HG02571 (cell line): ENCODE measurements at regions not wholly inside any gene's neighbourhood (a gene's known extent, or its start where the extent isn't known, plus 50 kb on each side); places are given as distances from the start of the nearest gene placed in this dataset.
"Not testable (repeated sequence)": the region's sequence is repeated elsewhere in the genome, so short reads cannot be mapped to it uniquely, and the experiment has no call there.

Experiments used
- ATAC-seq: cut with Tn5 transposase; IDR thresholded peaks from one replicate; pipeline ENCODE4 v1.9.1; 2021; ENCODE audit warnings: mild to moderate bottlenecking, moderate library complexity; ENCODE audit not compliant: unreplicated experiment

DNA sequence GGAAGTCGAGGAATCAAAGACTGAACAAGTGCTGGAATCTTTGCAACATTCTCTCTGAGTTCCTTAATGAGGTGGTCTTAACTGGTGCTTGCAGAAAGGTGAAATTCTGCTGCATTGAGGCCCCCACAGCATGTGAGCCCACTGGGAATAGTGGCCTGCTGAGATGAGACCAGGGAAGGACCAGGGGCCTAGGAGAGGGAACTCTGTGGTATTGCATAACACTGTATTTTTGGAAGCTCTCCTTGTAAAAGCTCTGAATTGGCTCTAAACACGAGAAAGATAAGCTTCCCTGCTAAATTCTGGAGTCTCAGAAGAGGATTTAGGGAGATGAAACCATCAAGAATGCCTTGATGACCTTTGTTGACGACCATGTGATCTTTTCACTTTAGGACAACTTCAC, 100.4 kb upstream of the TSC22D1 start:
- ATAC-seq = no peak

DNA sequence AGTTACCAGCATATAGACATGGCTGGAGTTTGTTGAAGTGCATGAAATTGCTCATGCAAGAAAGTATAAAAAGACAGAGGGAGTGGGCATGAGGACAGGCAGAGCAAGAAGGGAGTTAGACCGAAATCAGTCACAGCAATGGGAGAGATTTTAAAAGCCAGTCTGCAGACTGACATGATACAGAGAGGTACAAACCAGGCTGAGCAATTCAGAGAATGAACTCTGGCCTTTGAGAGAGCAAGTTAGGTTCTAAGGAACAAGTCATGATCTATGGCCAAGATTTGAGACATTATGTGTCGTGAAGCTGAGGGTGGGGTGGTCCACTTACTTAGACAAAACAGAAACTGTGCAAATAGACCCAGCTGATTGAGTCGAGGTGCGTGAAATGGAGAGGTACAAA, 93.4 kb upstream of the TSC22D1 start:
- no peak for ATAC-seq

DNA sequence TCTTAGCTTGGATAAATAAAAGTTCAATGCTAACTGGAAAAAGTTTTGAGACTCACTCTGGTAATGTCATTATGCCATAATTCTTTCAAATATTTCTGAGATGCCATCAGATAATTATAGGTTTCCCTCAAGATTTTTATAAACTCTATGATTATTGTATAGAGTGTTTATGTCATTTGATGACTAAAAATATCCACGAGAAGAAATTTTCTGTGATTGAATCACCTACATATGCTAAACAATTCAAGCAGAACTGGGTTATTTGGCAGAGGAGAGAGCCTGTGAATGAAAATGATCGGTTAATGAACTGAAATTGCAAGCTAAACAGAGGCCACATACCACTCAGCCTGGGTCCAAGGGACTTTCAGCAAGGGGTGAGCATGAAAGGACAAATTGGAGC, 92.6 kb upstream of the TSC22D1 start:
- ATAC-seq = no peak

DNA sequence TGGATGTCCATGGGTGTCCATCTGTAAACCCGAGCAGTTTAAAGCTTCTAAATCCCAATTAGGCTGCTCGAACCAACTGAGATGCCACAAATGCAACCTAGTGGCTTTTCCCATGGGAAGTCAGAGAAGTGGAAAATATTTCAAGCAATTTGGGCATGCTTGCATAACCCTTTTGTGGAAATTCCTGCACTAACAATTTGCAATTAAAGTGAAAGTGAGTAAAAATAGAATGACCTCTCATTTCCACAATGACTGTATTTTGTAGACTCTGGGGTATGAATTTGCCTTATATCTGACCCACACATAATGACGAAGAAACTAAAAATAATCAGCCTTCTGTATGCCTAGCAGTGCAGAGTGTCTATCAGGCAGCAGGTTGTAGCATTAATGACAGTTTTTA, 91.8 kb upstream of the TSC22D1 start:
- no peak for ATAC-seq

DNA sequence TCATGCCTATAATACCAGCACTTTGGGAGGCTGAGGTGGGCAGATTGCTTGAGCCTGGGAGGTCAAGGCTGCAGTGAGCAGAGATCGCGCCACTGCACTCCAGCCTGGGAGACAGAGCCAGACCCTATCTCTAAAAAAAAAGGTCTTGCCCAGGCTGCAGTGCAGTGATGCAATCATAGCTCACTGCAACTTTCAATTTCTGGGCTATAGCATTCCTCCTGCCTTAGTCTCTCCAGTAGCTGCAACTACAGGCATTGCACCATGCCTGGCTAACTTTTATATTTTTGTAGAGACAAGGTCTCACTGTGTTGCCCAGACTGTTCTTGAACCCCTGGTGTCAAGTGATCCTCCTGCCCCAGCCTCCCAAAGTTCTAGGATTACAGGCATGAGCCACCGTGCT, 90.4 kb upstream of the TSC22D1 start:
- not testable (repeated sequence) for ATAC-seq

DNA sequence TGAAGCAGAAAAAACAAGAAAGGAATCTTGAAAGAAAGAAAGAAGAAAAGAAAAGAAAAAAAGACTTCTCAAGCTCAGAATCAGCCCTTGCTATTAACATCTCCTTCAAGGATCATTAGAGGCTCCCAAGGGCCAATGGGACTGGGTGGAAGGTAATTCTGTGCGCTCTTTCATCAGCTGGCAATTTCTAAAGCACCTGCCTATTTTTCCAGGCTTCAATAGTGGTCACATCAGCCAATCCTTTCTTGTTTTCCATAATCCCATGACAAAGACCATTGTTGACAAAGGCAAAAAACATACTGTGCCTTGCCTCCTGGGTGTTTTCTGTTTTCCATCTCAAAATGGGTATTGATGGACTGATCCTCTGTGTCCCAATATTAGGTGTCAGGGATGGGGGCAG, 88.2 kb upstream of the TSC22D1 start:
- ATAC-seq = no peak

DNA sequence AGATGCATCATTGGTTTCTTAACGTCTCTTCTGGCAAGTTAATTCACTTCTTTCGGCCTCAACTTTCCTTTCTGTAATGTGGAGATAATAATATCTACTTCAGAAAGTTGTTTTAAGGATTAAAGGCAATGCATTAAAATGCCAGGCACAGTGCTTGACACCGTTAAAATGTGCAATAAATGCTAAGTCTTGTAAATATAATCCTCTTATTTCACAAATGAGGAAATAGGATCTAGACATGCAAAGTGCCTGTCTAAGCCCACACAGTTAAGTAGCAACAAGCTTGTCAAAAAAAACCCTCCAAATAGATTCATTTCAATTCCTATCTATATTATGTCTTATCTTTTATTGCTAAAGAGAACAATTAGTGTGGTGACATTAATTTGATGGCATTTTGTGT, 86.4 kb upstream of the TSC22D1 start:
- ATAC-seq = no peak

DNA sequence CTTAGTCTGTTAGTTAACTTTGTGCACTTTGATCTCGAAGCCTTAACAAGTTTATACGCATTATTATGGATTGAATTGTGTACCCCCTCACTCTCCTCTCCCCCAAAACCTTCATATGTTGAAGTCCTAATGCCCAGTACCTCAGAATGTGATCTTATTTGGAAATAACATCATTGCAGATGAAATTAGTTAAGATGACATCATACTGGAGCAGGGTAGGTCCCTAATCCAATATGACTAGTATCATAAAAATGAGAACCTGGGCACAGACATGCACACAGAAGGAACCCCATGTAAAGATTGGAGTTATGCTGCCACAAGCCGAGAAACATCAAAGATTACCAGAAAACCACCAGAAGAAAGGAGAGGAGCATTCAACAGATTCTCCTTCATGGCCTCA, 85.8 kb upstream of the TSC22D1 start:
- ATAC-seq = no peak

DNA sequence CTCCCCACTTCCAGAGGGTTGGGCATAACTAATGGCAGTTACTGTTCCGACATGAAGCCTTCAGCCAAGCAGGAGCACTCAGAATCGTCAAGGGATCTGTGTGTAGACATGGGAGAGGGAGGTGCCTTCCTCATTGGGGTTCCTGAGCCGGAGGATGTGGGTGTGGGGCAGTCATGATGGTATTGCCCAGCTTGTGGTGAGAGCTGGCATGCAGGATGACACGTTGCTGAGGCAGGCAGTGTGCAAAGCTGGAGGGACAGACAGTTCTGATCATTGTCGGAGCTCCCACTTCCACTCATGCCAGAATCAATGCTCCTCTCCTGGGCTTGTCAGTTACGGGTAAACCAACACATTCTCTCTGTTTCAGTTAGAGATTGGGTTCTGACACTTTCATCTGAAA, 83.9 kb upstream of the TSC22D1 start:
- ATAC-seq = no peak

DNA sequence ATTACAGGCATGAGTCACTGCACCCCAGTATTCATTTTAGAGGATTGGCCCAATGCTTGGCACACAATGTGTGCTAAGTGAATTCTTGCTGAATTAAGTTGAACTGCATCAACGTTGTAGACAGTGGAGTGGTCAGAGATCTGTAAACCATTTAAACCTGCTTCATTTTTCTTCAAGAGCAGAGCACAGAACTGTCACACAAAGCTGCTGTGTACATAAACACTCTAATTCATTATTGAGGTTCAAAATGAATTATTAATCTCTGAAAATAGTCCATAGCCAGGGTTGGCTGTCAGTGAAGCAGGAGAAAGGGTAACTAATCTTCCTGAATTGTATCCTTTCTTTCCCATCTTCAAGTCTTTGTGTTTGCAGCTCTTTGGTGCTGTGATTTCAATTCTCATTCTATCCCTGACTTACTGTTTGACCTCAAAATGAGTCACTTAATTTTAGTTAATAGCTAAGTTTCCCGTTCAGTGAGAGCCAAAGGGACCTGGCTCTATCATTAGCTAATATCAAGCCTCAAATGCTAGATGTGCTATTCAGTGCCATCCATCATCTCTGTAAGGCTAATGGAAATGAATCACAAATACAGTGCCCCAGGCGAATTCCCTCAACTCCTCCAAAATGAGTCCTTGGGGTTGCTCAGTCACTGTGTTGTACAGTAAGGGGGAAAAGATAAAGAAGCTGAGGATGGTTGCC, 77.0 kb upstream of the TSC22D1 start:
- ATAC-seq = no peak

DNA sequence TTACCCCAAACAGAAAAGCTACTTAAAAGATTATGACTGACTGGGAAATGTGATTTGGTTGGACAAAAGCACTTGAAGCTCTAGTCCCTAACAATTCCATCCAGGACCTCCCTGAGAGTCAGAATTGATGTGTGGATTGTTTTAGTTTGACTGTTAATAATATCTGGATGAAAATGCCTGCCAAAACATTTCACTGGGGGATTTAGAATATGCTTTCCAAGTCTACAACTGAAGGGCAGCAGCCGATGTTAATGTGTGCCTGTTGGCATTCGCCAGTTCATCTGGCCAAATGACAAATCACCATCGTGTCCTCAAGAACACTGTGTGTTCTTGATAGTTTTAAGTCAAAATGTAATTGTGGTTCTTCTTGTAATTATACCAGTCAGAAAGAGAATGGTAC, 76.0 kb upstream of the TSC22D1 start:
- ATAC-seq = no peak

DNA sequence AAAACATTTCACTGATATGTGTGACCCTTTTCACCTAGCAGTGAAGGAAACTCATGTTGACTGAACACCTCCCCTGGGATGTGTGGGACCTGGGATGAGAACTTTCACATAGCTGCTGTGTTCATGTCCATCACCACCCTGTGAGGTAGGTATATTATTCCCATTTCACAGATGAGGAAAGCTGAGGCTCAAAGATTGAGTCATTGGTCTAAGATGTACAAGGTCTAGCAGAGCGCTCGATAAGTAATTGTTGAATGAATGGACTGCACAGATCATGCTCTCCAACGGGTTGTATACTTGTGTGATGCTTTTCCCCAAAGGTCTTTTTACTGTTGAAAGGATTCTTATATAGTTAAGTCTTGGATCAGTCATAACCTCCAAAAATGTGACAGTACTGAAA, 75.6 kb upstream of the TSC22D1 start:
- no peak for ATAC-seq

DNA sequence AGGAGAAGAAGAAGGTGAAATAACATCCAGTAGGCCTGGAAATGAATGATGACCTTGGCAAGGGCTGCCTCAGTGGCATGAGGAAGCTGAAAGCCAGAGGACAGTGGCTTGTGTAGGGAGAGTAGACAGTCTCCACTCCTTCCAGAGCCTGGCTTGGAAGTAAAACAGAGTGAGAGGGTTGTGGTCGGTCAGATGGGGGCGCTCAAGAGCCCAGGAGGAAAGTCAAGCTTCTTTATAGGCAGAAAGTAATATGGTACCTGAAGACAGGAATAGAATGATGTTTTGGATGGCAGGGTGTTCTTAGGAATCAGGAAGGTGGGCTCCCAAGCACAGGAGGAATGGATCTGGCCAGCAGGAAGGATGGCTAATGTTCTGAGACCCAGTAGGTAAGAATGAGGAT, 75.1 kb upstream of the TSC22D1 start:
- ATAC-seq = no peak

DNA sequence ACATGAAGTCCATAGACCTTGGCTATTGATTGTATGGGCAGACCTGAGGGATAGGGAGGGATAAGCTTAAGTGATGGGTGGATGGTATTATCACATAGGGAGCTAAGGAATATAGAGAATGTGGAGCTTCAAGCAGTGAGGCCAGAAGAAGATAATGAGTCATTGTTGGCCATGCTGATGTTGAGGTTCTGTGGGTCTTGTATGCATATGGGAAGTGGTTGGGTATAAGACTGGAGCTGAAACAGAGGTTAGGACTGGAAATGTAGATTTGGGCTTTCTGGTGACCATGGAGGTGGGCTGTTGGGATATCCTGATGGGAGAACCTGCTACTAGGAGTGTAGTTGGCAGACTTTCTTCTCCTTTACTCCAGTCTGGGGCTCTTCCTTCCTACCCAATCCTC, 73.7 kb upstream of the TSC22D1 start:
- ATAC-seq = no peak

DNA sequence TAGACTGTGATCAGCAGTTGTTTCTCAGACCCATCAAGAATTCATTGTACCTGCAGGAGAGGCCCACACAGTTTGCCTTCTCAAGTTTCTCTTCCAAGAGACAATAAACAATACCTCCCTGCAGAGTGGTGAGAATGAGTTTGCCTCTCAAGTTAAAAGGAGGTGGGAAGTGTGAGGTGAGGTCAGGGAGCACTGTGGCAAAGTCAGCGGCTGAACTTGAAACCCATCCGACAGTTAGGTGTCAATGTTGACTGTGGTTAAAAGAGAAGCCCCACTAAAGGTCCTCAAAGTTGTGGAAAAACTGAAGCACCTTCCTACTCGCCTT, 72.9 kb upstream of the TSC22D1 start:
- ATAC-seq = no peak

DNA sequence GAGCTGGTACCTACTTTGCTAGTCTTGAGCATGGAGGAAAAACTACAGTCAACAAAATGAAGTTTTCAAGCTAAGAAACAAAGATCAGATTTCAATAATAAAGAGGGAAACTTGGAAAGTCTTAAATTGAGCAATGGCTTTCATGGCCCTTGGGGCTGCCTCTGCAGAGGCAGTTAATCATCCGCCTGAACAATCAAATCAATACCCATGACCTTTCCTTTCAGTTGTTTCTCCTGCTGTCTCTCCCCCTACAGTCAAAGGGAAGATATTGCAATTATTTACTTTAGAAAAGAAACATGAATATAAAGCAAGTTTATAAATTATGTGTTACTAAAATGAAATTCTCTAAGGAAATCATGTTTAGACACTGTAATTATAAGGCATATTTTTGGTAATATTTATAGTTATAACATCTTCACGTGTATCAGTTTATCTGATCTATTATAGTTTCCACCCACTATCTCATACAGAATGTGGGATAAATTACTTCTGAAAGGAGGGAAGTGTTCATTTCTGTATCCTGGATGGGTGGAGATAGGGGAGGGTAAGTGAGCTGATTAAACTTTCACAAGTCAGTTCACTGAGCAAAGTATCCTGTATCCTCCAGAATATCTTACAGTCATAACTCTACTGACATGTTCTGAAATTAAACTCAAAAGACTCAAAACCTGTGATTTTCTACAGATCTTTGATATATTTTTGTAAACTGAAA, 72.4 kb upstream of the TSC22D1 start:
- no peak for ATAC-seq

DNA sequence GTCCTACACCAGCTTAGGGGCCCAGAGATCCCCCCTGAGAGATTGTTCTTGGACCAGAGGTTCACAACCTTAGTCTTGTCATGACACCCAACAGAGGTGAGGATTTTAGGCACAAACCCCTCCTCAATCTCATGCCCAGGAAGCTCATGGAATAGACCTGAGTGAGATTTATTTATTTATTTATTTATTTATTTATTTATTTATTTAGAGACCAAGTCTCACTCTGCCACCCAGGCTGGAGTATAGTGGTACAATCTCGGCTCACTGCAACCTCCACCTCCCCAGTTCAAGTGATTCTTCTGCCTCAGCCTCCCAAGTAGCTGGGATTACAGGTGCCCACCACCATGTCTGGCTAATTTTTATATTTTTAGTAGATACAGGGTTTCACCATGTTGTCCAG, 71.4 kb upstream of the TSC22D1 start:
- not testable (repeated sequence) for ATAC-seq

DNA sequence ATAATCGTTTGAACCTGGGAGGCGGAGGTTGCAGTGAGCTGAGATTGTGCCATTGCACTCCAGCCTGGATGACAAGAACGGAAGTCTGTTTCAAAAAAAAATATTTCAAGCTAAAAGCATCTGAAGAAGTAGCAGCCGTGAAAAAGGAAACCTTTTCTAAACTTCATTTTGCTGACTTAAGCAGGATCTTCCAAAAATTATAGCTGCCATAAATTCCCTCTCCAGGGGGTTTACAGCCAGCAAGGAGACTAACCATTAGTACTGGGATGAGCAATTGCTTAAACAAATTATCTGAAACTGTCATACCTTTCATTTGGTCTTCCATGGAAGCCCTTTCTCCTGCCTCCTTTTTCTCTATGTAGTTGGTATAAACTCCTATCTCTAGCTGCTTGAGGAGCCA, 69.9 kb upstream of the TSC22D1 start:
- no peak for ATAC-seq

DNA sequence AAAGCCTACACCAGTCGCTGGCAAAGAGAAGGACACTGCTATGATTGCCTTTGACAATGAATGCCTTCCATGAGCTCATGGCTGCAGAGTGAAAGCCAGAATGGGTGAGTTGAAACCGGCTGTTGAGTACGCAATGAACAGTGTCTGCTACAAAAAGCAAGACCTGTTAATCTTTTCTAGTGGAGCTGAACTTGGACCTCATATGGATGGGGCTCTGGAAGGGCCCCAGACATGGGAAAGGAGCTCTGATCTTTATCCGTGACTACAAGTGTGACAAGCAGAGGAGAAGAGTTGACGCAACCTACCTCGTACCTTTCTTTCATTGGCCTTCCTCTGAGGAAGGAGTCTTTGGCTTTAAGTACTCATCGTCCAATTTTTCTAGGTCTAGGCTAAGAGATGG, 67.1 kb upstream of the TSC22D1 start:
- ATAC-seq = no peak

DNA sequence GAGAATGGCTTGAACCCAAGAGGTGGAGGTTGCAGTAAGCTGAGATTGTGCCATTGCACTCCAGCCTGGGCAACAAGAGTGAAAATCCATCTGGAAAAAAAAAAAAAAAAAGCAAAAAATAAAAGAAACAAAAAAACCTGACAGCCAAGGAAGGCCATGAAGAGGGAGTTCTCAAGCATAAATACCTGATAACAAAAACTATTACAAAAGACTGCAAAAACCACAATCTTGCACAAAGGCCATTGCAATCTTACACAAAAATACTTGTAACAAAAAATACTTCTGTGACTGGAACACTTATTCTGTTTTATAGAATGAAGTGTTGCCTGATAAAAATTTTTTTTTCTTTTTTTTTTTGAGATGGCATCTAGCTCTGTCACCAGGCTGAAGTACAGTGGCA, 61.5 kb upstream of the TSC22D1 start:
- ATAC-seq = no peak

DNA sequence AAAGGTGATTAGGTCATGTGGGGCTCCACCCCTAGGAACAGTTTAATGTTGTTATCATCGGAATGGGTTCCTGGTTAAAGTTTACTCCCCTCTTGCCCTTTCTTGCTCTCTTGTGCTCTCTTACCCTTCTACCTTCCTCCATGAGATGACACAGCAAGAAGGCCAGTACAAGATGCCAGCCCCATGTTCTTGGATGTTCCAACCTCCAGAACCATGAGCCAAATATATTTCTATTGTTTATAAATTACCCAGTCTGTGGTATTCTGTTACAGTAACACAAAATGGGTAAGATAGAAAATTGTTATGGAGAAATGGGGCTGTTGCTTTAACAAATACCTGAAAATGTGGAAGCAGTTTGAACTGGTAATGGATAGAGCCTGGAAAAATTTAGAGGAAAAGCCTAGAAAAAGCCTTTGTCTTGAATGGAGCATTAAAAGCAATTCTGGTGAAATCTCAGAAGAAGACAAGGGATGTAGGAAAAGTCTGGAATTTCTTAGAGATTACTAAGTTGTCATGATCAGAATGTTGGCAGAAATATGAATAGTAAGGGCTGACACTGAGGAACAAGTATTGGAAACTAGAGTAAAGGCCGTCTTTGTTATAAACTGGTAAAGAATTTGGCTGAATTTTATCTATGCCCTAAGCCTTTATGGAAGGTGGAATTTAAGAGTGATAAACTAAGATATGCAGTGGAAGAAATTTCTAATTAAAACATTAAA, 53.5 kb upstream of the TSC22D1 start:
- no peak for ATAC-seq

DNA sequence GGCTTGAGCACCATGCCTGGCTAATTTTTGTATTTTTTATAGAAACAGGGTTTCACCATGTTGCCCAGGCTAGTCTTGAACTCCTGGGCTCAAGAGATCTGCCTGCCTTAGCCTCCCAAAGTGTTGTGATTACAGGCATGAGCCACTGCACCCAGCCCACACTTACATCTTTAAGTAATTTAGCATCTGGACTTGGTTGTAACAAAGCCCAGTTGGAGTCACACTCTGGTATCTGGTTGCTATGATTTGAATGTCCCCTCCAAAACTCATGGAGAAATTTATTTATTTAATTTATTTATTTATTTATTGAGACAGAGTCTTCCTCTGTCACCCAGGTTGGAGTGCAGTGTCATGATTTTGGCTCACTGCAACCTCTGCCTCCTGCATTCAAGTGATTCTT, 52.7 kb upstream of the TSC22D1 start:
- ATAC-seq = not testable (repeated sequence)
